ENCODE measurements at regions not wholly inside any gene's neighbourhood (a gene's known extent, or its start where the extent isn't known, plus 50 kb on each side); places are given as distances from the start of the nearest gene placed in this dataset.

DNA sequence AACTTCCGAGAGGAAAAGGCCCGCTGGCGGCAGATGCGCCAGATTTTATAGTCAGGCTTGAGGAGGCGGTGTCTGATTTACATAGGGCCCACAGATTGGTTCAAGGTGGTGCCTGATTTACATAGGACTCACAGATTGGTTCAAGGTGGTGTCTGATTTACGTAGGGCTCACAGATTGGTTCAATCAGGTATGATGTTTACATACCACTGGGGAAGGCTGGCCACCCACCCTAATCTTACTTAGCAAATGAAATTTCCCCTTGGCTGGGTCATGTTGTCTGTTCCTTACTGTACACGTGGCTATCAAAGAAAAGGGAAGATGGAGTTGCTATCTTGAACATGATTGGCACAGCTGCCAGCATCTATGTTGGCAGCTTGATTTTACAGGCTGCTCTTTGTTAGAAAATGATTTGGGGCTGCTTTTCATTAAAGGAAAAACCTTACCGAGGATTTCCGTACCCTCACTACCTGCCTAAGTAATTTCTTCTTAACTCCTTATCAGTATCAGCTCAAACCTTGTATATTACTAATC lies 96.3 kb downstream of the SETD4 start:
- Histone ChIP-seq H3K9ac (ENCODE audit: low read depth, low read length) (no peak overlapping the region), H3K4me3 (ENCODE audit: low read depth, low read length) (no peak overlapping the region), H3K36me3 (ENCODE audit: control insufficient read depth, insufficient read depth, low read length) (no peaks in the 10 kb centered on the region), H3K27ac (ENCODE audit: low read depth, low read length) (no peak overlapping the region), H3K27me3 (ENCODE audit: control insufficient read depth, insufficient read depth, low read length) (no peaks in the 10 kb centered on the region), H3K4me1 (ENCODE audit: control insufficient read depth, insufficient read depth, low read length) (no peaks in the 10 kb centered on the region), H3K9me3 (ENCODE audit: control insufficient read depth, insufficient read depth, low read length) (no peaks in the 10 kb centered on the region)

DNA sequence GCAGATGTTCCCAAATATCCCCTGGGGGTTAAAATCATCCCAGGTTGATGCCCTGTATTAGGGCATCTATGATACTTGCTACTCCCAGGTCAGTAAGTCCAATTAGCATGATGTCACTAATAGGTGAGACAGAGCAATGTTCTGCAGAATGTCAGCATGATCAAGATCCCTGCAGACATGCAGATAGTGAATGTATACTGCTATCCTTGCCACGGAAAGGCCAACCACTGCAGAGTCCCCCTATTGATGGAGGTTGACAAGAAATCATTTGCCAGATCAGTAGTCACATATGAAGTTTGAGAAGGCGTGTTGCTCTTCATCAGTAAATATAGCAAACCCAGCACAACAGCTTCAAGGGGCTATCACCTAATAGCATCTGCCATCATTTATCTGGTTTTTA lies 97.4 kb downstream of the SETD4 start:
- Histone ChIP-seq H3K9me3 (ENCODE audit: control insufficient read depth, insufficient read depth, low read length) (no peaks in the 10 kb centered on the region), H3K9ac (ENCODE audit: low read depth, low read length) (no peak overlapping the region), H3K4me3 (ENCODE audit: low read depth, low read length) (no peak overlapping the region), H3K36me3 (ENCODE audit: control insufficient read depth, insufficient read depth, low read length) (no peaks in the 10 kb centered on the region), H3K4me1 (ENCODE audit: control insufficient read depth, insufficient read depth, low read length) (no peaks in the 10 kb centered on the region), H3K27ac (ENCODE audit: low read depth, low read length) (no peak overlapping the region), H3K27me3 (ENCODE audit: control insufficient read depth, insufficient read depth, low read length) (no peaks in the 10 kb centered on the region)

GRCh38 chr21:35954066-35954465 lies 106.3 kb downstream of the SETD4 start:
- Histone ChIP-seq H3K9ac (ENCODE audit: low read depth, low read length) (no peak overlapping the region), H3K9me3 (ENCODE audit: control insufficient read depth, insufficient read depth, low read length) (no peaks in the 10 kb centered on the region), H3K4me1 (ENCODE audit: control insufficient read depth, insufficient read depth, low read length) (no peaks in the 10 kb centered on the region), H3K36me3 (ENCODE audit: control insufficient read depth, insufficient read depth, low read length) (no peaks in the 10 kb centered on the region), H3K4me3 (ENCODE audit: low read depth, low read length) (no peak overlapping the region), H3K27ac (ENCODE audit: low read depth, low read length) (peak overlapping the region; percentile 35), H3K27me3 (ENCODE audit: control insufficient read depth, insufficient read depth, low read length) (no peaks in the 10 kb centered on the region)

GRCh38 chr21:35953597-35953996 lies 106.7 kb downstream of the SETD4 start:
- H3K27me3 ChIP-seq (ENCODE audit: control insufficient read depth, insufficient read depth, low read length) = no peaks in the 10 kb centered on the region
- no peaks in the 10 kb centered on the region for H3K9me3 ChIP-seq (ENCODE audit: control insufficient read depth, insufficient read depth, low read length)
- H3K36me3 ChIP-seq (ENCODE audit: control insufficient read depth, insufficient read depth, low read length) = no peaks in the 10 kb centered on the region
- no peak overlapping the region for H3K9ac ChIP-seq (ENCODE audit: low read depth, low read length)
- no peak overlapping the region for H3K4me3 ChIP-seq (ENCODE audit: low read depth, low read length)
- H3K27ac ChIP-seq (ENCODE audit: low read depth, low read length) = peak overlapping the region; percentile 35
- H3K4me1 ChIP-seq (ENCODE audit: control insufficient read depth, insufficient read depth, low read length) = no peaks in the 10 kb centered on the region

DNA sequence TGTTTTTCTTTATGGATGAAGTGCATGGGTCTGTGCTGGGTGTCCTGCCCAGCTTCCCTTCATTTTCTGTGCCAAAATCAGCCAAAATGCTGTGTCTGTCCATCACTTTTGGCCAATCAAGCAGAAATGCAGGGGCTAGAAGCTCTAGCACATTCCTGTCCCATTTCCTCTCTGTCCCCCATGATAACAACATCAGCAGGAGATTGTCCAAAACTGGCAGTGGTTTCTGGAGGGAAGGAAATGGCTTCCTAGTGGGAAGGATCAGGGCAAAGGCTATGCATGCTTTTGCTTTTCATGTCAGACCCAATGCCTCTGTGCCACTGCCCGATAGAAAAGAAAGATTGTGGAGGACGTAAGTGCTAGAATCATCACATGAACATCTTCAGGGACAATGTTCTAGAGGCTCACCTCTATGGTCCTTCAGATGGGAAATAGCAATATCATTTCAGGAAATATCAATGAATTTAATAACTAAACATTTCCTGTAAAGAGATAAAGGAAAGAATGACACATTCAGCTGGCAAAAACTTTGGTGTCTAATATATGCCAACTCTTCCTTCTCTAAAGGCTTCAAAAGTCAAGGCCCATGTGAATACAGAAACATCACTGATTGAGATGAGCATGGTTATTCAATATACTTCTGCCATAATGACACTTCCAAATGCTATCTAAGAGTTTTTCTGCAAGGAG lies 107.5 kb downstream of the SETD4 start:
- Histone ChIP-seq H3K27ac (ENCODE audit: low read depth, low read length) (no peak overlapping the region), H3K27me3 (ENCODE audit: control insufficient read depth, insufficient read depth, low read length) (no peaks in the 10 kb centered on the region)

GRCh38 chr21:35948982-35949381 lies 111.3 kb downstream of the SETD4 start:
- Histone ChIP-seq H3K9me3 (ENCODE audit: control insufficient read depth, insufficient read depth, low read length) (no peaks in the 10 kb centered on the region), H3K4me3 (ENCODE audit: low read depth, low read length) (no peak overlapping the region), H3K27me3 (ENCODE audit: control insufficient read depth, insufficient read depth, low read length) (no peaks in the 10 kb centered on the region), H3K9ac (ENCODE audit: low read depth, low read length) (no peak overlapping the region), H3K27ac (ENCODE audit: low read depth, low read length) (no peak overlapping the region), H3K36me3 (ENCODE audit: control insufficient read depth, insufficient read depth, low read length) (no peaks in the 10 kb centered on the region), H3K4me1 (ENCODE audit: control insufficient read depth, insufficient read depth, low read length) (no peaks in the 10 kb centered on the region)

More for the DNA sequence above, 107.5 kb downstream of the SETD4 start:
- Histone ChIP-seq H3K4me1 (ENCODE audit: control insufficient read depth, insufficient read depth, low read length) (no peaks in the 10 kb centered on the region), H3K9ac (ENCODE audit: low read depth, low read length) (no peak overlapping the region), H3K36me3 (ENCODE audit: control insufficient read depth, insufficient read depth, low read length) (no peaks in the 10 kb centered on the region), H3K4me3 (ENCODE audit: low read depth, low read length) (no peak overlapping the region), H3K9me3 (ENCODE audit: control insufficient read depth, insufficient read depth, low read length) (no peaks in the 10 kb centered on the region)

DNA sequence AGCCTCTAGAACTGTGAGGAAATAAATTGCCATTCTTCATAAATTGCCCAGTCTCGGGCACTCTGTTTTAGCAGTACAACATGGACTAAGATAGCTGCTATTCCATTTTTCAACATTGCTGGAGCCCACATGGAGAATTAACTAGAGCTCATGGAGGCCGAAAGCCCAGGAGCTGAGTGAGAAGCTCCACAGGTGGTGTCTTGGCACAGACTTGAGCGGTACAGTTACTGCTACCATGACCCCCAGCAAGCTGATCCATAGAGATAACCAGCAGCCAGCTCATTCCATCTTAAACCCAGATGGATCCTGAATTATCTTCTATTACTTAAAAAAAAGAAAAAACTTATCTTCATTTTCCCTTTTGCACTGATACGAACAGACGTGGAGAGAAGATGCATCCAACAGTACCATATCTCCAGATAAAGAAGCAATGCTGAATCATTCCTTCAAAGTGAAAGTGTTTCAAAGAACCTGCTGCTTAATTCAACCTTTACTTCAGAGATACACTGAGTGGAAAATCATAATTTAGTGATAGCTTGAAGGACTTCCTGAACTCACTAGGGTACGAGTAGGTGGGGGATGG lies 115.1 kb downstream of the SETD4 start:
- no peaks in the 10 kb centered on the region for H3K36me3 ChIP-seq (ENCODE audit: control insufficient read depth, insufficient read depth, low read length)
- H3K4me3 ChIP-seq (ENCODE audit: low read depth, low read length) = no peak overlapping the region
- H3K9me3 ChIP-seq (ENCODE audit: control insufficient read depth, insufficient read depth, low read length) = no peaks in the 10 kb centered on the region
- H3K9ac ChIP-seq (ENCODE audit: low read depth, low read length) = no peak overlapping the region
- H3K27me3 ChIP-seq (ENCODE audit: control insufficient read depth, insufficient read depth, low read length) = no peaks in the 10 kb centered on the region
- no peak overlapping the region for H3K27ac ChIP-seq (ENCODE audit: low read depth, low read length)
- H3K4me1 ChIP-seq (ENCODE audit: control insufficient read depth, insufficient read depth, low read length) = peaks cover under 1% of the 10 kb centered on the region; the same call in 1 of the 2 replicates

DNA sequence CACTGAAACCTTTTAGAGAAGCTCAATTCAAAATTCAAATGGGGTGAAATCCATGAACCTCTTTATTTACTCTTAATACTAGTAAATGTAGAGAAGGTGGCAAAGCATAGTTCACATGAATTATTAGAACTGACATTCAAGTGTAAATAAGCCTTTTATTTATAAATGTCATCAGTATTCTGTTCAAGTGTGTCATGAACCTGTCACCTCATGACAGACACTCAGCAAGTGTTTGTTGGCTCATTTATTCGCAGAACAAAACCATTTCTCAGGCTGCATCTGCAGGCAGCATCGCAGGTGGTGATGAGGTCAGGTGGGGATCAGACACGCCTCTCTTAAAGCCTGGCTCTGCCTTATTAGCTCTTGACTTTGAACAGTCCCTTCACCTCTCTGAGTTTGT lies 116.6 kb downstream of the SETD4 start:
- Histone ChIP-seq H3K9ac (ENCODE audit: low read depth, low read length) (no peak overlapping the region), H3K9me3 (ENCODE audit: control insufficient read depth, insufficient read depth, low read length) (no peaks in the 10 kb centered on the region), H3K4me1 (ENCODE audit: control insufficient read depth, insufficient read depth, low read length) (peaks cover 3% of the 10 kb centered on the region; the same call in 1 of the 2 replicates), H3K36me3 (ENCODE audit: control insufficient read depth, insufficient read depth, low read length) (no peaks in the 10 kb centered on the region), H3K27me3 (ENCODE audit: control insufficient read depth, insufficient read depth, low read length) (no peaks in the 10 kb centered on the region), H3K4me3 (ENCODE audit: low read depth, low read length) (no peak overlapping the region), H3K27ac (ENCODE audit: low read depth, low read length) (no peak overlapping the region)

GRCh38 chr21:35942211-35943144 lies 117.8 kb downstream of the SETD4 start:
- no peaks in the 10 kb centered on the region for H3K9me3 ChIP-seq (ENCODE audit: control insufficient read depth, insufficient read depth, low read length)
- no peak overlapping the region for H3K4me3 ChIP-seq (ENCODE audit: low read depth, low read length)
- H3K4me1 ChIP-seq (ENCODE audit: control insufficient read depth, insufficient read depth, low read length) = peaks cover 3% of the 10 kb centered on the region; the same call in 1 of the 2 replicates
- H3K9ac ChIP-seq (ENCODE audit: low read depth, low read length) = no peak overlapping the region
- no peak overlapping the region for H3K27ac ChIP-seq (ENCODE audit: low read depth, low read length)
- H3K36me3 ChIP-seq (ENCODE audit: control insufficient read depth, insufficient read depth, low read length) = no peaks in the 10 kb centered on the region
- H3K27me3 ChIP-seq (ENCODE audit: control insufficient read depth, insufficient read depth, low read length) = no peaks in the 10 kb centered on the region

GRCh38 chr21:35940074-35940927 lies 120.0 kb downstream of the SETD4 start:
- no peak overlapping the region for H3K27ac ChIP-seq (ENCODE audit: low read depth, low read length)
- H3K9ac ChIP-seq (ENCODE audit: low read depth, low read length) = no peak overlapping the region
- no peaks in the 10 kb centered on the region for H3K27me3 ChIP-seq (ENCODE audit: control insufficient read depth, insufficient read depth, low read length)
- peaks cover 3% of the 10 kb centered on the region; the same call in 1 of the 2 replicates for H3K4me1 ChIP-seq (ENCODE audit: control insufficient read depth, insufficient read depth, low read length)
- no peak overlapping the region for H3K4me3 ChIP-seq (ENCODE audit: low read depth, low read length)
- H3K36me3 ChIP-seq (ENCODE audit: control insufficient read depth, insufficient read depth, low read length) = no peaks in the 10 kb centered on the region
- no peaks in the 10 kb centered on the region for H3K9me3 ChIP-seq (ENCODE audit: control insufficient read depth, insufficient read depth, low read length)

Measured in HUES48 (cell line).